DMS53 treated with DMSO at 0.1 percent for 48 hours (cell line): ENCODE measurements at regions not wholly inside any gene's neighbourhood (a gene's known extent, or its start where the extent isn't known, plus 50 kb on each side); places are given as distances from the start of the nearest gene placed in this dataset.

Experiments used
- DNase-seq: peaks from one replicate; lab custom pipeline; 2025; ENCODE audit not compliant: unreplicated experiment; lab: John Stamatoyannopoulos, UW

GRCh38 chrX:51437521-51437920 lies 58.9 kb downstream of the NUDT11 start:
- DNase-seq: no peak

- DNase-seq: no peak
Observed at GRCh38 chrX:51435101-51435500, 61.3 kb downstream of the NUDT11 start.

- no peak for DNase-seq
Observed at GRCh38 chrX:51421972-51422597, 74.3 kb downstream of the NUDT11 start.

DNA sequence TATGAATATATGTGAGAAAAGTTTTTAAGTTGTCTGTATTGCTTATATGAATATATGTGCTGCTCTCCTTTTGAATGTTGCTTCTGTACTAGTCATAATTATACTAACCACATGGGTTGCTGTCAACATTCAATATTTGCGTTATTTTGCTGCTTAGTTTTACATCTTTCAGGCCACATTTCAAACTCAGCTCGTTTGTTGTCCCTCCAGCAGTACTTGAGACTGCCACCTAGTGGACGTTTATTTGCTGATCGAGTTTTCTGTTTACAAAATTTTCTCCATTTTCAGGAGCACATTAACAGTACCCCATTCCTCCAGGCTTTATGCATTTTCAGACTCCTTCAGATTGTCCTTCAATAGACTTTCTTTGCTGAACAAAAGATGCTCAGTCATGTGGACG lies 75.8 kb downstream of the NUDT11 start:
- peak; percentile 34 for DNase-seq

DNA sequence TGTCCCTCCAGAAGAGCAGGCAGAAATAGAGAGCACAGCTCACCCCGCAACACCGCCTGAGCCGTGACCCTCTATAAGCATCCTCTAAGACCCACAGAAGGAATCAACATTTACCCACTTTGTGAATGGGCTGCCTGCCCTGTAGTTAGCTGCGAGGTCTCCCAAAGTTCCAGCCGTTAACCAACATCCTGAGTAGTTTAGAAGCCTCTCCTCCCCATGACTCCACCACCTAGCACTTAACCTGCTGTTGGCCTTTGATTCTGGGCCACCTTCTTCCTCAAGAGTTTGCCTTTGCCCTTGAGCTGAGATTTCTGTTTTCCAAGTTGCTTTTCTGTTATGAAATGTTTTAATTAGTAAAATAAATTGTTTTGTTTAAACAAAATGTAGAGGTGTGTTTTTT lies 75.8 kb downstream of the NUDT10 start:
- DNase-seq: no peak

DNA sequence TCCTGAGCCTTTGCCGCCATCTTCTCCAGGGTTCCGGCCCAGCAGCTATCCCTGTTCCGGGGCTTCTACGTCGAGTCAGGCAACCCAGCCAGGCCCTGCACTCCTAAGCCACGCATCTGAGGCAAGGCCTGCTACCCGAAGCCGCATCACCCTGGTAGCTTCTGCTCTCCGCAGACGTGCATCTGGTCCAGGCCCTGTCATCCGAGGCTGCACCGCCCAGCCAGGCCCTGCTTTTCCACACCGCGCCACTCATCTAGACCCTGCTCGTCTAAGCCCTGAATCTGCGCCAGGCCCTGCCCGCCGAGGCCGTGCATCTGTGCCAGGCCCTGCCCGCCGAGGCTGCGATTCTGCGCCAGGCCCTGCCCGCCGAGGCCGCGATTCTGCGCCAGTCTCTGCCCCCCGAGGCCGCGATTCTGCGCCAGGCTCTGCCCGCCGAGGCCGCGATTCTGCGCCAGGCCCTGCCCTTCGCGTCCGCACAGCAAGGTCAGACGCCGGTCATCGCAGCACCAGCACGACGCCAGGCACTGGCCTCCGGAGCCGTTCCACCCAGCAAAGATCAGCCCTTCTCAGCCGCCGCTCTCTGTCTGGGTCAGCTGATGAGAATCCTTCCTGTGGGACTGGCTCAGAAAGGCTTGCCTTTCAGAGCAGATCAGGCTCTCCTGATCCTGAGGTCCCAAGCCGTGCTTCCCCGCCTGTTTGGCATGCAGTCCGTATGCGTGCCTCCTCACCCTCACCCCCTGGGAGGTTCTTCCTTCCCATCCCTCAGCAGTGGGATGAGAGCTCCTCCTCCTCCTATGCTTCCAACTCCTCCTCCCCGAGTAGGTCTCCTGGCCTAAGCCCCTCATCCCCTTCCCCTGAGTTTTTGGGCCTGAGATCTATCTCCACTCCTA lies 75.1 kb downstream of the NUDT10 start:
- DNase-seq: no peak

- no peak for DNase-seq
Observed at GRCh38 chrX:51406688-51407519, 74.3 kb downstream of the NUDT10 start.

GRCh38 chrX:51404445-51404844 lies 71.8 kb downstream of the NUDT10 start:
- DNase-seq: no peak

DNA sequence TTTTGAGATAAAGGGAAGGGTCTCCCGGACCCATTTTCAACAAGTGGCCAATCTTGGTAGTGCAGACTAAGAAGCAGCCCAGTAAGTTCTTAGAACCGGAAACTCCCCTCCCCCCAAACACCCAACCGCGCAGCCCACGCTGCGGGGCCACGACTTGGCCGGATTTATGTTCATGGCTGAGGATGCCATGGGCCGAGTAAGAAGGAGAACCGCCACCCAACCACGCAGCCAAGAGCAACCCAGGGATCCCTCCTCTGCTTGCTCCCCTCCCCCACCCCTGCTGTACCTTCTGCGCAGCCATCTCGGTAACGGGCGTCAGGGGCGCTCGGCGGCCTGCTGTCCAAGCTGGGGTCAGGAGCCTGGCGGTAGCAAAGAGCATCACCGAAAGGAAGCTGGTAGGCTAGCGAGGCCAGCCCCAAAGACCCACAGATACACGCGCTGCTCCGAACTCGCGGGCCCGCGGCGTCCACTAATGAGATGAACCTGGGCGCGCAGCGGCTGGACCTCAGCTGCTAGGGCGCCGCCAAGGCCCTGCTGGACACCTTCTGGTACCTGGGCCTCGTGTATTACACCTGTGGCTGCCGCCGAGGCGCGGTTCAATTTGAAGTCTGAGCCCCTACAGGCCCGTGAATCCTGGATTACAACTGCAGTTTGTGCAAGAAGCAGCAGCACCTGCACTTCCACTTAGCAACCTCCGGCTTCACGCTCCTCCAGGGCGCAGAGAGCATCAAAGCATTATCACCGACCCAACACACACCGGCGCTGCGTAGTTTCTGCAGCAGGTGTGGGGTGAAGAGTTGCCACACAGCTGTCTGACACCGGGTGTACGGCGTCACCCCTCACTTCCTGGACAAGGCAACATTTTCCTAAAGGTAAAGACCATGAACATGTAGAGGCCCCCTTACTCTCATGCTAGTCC lies 63.4 kb downstream of the NUDT10 start:
- DNase-seq: peak; percentile 52

GRCh38 chrX:51395480-51395809 lies 62.8 kb downstream of the NUDT10 start:
- peak; percentile 35 for DNase-seq
